IMR-90 (cell line): ENCODE measurements at regions not wholly inside any gene's neighbourhood (a gene's known extent, or its start where the extent isn't known, plus 50 kb on each side); places are given as distances from the start of the nearest gene placed in this dataset.
A peak's percentile ranks its signal among the peaks of the same experiment; 100 is the strongest.

ENCODE experiments used
- ATAC-seq: fragments of 200-7000 bp; cut with Tn5 transposase; 2 replicates; pipeline ENCODE4 v1.9.1; 2020; ENCODE audit warnings: low read depth, mild to moderate bottlenecking, moderate library complexity
- BruUV-seq: library from RNA; stranded (reverse); fragments of 400-500 nt; replicated peaks from 2 replicates; lab custom pipeline; 2021; lab: Mats Ljungman, UMichigan
- CTCF ChIA-PET: fragments of 300-600 bp; formaldehyde crosslinking; extraction: SDS; loops from one replicate; lab custom pipeline; 2021; ENCODE audit warnings: antibody characterized with exemption; lab: Yijun Ruan, JAX
- POLR2A ChIA-PET: fragments of 300-600 bp; sonication (Branson Sonifier 250); formaldehyde crosslinking; loops from one replicate; lab custom pipeline; 2022; ENCODE audit warnings: antibody characterized with exemption; ENCODE audit not compliant: unreplicated experiment; lab: Charles Lee
- DNase-seq: peaks from one replicate; pipeline ENCODE4 v3.0.0; 2013
- H2AFZ ChIP-seq: replicated peaks from 2 replicates; pipeline ENCODE3; 2013; ENCODE audit warnings: low read length, mild to moderate bottlenecking; ENCODE audit not compliant: poor library complexity
- H2AK5ac ChIP-seq: 2 replicates; pipeline ENCODE4 v1.6.1; 2013; ENCODE audit warnings: low read depth, low read length, inconsistent platforms
- H2AK9ac ChIP-seq: replicated peaks from 2 replicates; pipeline ENCODE3; 2013; ENCODE audit warnings: mild to moderate bottlenecking, low read depth, low read length, moderate library complexity; ENCODE audit not compliant: poor library complexity
- H2BK120ac ChIP-seq: 2 replicates; pipeline ENCODE4 v1.6.1; 2013; ENCODE audit warnings: low read depth, low read length, inconsistent platforms
- H2BK15ac ChIP-seq: 3 replicates; pipeline ENCODE4 v1.6.1; 2013; ENCODE audit warnings: low read depth, low read length, inconsistent platforms
- H2BK20ac ChIP-seq: 2 replicates; pipeline ENCODE4 v1.6.1; 2013; ENCODE audit warnings: low read depth, mild to moderate bottlenecking, inconsistent platforms, low read length, moderate library complexity
- H2BK5ac ChIP-seq: 2 replicates; pipeline ENCODE4 v1.6.1; 2013; ENCODE audit warnings: mild to moderate bottlenecking, low read depth, low read length, inconsistent platforms; ENCODE audit not compliant: poor library complexity, severe bottlenecking
- H3K14ac ChIP-seq: replicated peaks from 2 replicates; pipeline ENCODE4 v1.6.1; 2013; ENCODE audit warnings: low read depth, low read length, inconsistent platforms
- H3K18ac ChIP-seq: 2 replicates; pipeline ENCODE4 v1.6.1; 2013; ENCODE audit warnings: low read depth, low read length, control low read depth
- H3K23ac ChIP-seq: 2 replicates; pipeline ENCODE4 v1.6.1; 2013; ENCODE audit warnings: low read depth, low read length, inconsistent platforms
- H3K27ac ChIP-seq: 2 replicates; pipeline ENCODE4 v1.5.1; 2013; ENCODE audit warnings: mild to moderate bottlenecking, control low read depth, low read length; ENCODE audit not compliant: insufficient read depth
- H3K27me3 ChIP-seq: 2 replicates; pipeline ENCODE4 v1.6.1; 2013; ENCODE audit warnings: low read length; ENCODE audit not compliant: control insufficient read depth, insufficient read depth
- H3K36me3 ChIP-seq: 2 replicates; pipeline ENCODE4 v1.6.1; 2013; ENCODE audit warnings: low read length, mixed read lengths; ENCODE audit not compliant: control insufficient read depth, insufficient read depth
- H3K4ac ChIP-seq: 2 replicates; pipeline ENCODE4 v1.6.1; 2013; ENCODE audit warnings: low read depth, low read length, inconsistent platforms
- H3K4me1 ChIP-seq: 2 replicates; pipeline ENCODE4 v1.6.1; 2013; ENCODE audit warnings: low read length, mixed read lengths; ENCODE audit not compliant: control insufficient read depth, insufficient read depth
- H3K4me2 ChIP-seq: 2 replicates; pipeline ENCODE4 v1.6.1; 2013; ENCODE audit warnings: low read depth, mild to moderate bottlenecking, control low read depth, low read length, moderate library complexity
- H3K4me3 ChIP-seq: 2 replicates; pipeline ENCODE4 v1.5.1; 2013; ENCODE audit warnings: low read depth, mild to moderate bottlenecking, control low read depth, low read length, moderate library complexity; ENCODE audit not compliant: insufficient read depth
- H3K56ac ChIP-seq: 2 replicates; pipeline ENCODE4 v1.6.1; 2013; ENCODE audit warnings: low read length, inconsistent platforms; ENCODE audit not compliant: insufficient read depth; ENCODE audit errors: extremely low read depth
- H3K79me1 ChIP-seq, 2 experiments: 2 replicates each; pipeline ENCODE4 v1.6.1; 2013; ENCODE audit warnings: low read length in 2 of 2, inconsistent platforms in 1 of 2, low read depth in 1 of 2
- H3K9ac ChIP-seq: 2 replicates; pipeline ENCODE4 v1.6.1; 2013; ENCODE audit warnings: low read depth, low read length, control low read depth
- H3K9me1 ChIP-seq: 2 replicates; pipeline ENCODE4 v1.6.1; 2013; ENCODE audit warnings: low read length, inconsistent platforms; ENCODE audit not compliant: insufficient read depth
- H3K9me3 ChIP-seq: 2 replicates; pipeline ENCODE4 v1.6.1; 2013; ENCODE audit warnings: low read length; ENCODE audit not compliant: control insufficient read depth, insufficient read depth
- H4K20me1 ChIP-seq: 2 replicates; pipeline ENCODE4 v1.6.1; 2013; ENCODE audit warnings: low read length, inconsistent platforms; ENCODE audit not compliant: insufficient read depth
- H4K5ac ChIP-seq: 2 replicates; pipeline ENCODE4 v1.6.1; 2013; ENCODE audit warnings: mild to moderate bottlenecking, low read depth, low read length, control low read depth
- H4K8ac ChIP-seq, 2 experiments: 2 replicates each; pipeline ENCODE4 v1.6.1; 2013; ENCODE audit warnings: low read depth in 2 of 2, low read length in 2 of 2, control low read depth in 1 of 2, inconsistent platforms in 1 of 2
- H4K91ac ChIP-seq: 2 replicates; pipeline ENCODE4 v1.6.1; 2013; ENCODE audit warnings: low read depth, low read length, inconsistent platforms; ENCODE audit not compliant: insufficient read depth
- BHLHE40 ChIP-seq: fragments of 150-350 bp; IDR thresholded peaks from 2 replicates; pipeline ENCODE4 v1.6.1; 2016; ENCODE audit warnings: mild to moderate bottlenecking, low read depth, low read length
- CHD1 ChIP-seq: IDR thresholded peaks from 2 replicates; pipeline ENCODE4 v1.6.1; 2012; ENCODE audit warnings: low read depth, low read length, improper control_type of control experiment
- FOS ChIP-seq: fragments of 150-350 bp; IDR thresholded peaks from 2 replicates; pipeline ENCODE4 v1.6.1; 2016; ENCODE audit warnings: low read depth, low read length
- MAFK ChIP-seq: IDR thresholded peaks from 2 replicates; pipeline ENCODE4 v1.6.1; 2012; ENCODE audit warnings: low read depth, low read length, improper control_type of control experiment
- MXI1 ChIP-seq: IDR thresholded peaks from 2 replicates; pipeline ENCODE4 v1.6.1; 2012; ENCODE audit warnings: low read depth, mild to moderate bottlenecking, low read length, moderate library complexity, borderline replicate concordance
- NFE2L2 ChIP-seq: fragments of 150-350 bp; IDR thresholded peaks from 2 replicates; pipeline ENCODE4 v1.6.1; 2016; ENCODE audit warnings: low read depth, mild to moderate bottlenecking, low read length
- POLR2A ChIP-seq: IDR thresholded peaks from 2 replicates; pipeline ENCODE4 v1.6.1; 2012; ENCODE audit warnings: mild to moderate bottlenecking, low read depth, low read length
- RAD21 ChIP-seq: IDR thresholded peaks from 2 replicates; pipeline ENCODE4 v1.6.1; 2012; ENCODE audit warnings: low read length, improper control_type of control experiment
- RCOR1 ChIP-seq: IDR thresholded peaks from 2 replicates; pipeline ENCODE4 v1.6.1; 2012; ENCODE audit warnings: mild to moderate bottlenecking, low read length, improper control_type of control experiment; ENCODE audit not compliant: insufficient replicate concordance
- RFX5 ChIP-seq: IDR thresholded peaks from 2 replicates; pipeline ENCODE4 v1.8.0; 2012; ENCODE audit warnings: low read depth, mild to moderate bottlenecking, low read length, moderate library complexity
- SMC3 ChIP-seq: fragments of 150-350 bp; IDR thresholded peaks from 2 replicates; pipeline ENCODE4 v1.6.1; 2016; ENCODE audit warnings: low read depth, mild to moderate bottlenecking, antibody characterized with exemption, low read length, moderate library complexity
- WGBS, 2 experiments: methylation state at CpG; one replicate each; pipeline versions ENCODE4 v1.1.5 to v1.1.7; 2013; ENCODE audit warnings: missing lambda C conversion rate in 2 of 2; ENCODE audit not compliant: insufficient read length in 1 of 2; ENCODE audit errors: extremely low coverage in 2 of 2; 5-methylcytosine and 5-hydroxymethylcytosine counted together
- dilution Hi-C: fragments of 300-500 bp; cut with HindIII; formaldehyde crosslinking; loops from one replicate; pipeline ENCODE4 v1.14.3; 2018; ENCODE audit warnings: low sequenced_read_pairs; ENCODE audit not compliant: unreplicated experiment
- in situ Hi-C: fragments of 300-500 bp; cut with MboI; formaldehyde crosslinking; loops from 3 replicates; pipeline ENCODE4 v1.14.3; 2019; ENCODE audit warnings: low sequenced_read_pairs, inconsistent platforms, mixed read lengths
- intact Hi-C: fragments of 100-400 bp; cut with micrococcal nuclease; formaldehyde crosslinking; loops from 2 replicates; pipeline ENCODE4 v1.10.0; 2022
- TF ChIP-seq, protein P1 (sequence below): conservative IDR thresholded peaks from 2 replicates; pipeline ENCODE4 v1.5.1; 2012; ENCODE audit warnings: mild to moderate bottlenecking, low read depth, low read length, improper control_type of control experiment

DNA sequence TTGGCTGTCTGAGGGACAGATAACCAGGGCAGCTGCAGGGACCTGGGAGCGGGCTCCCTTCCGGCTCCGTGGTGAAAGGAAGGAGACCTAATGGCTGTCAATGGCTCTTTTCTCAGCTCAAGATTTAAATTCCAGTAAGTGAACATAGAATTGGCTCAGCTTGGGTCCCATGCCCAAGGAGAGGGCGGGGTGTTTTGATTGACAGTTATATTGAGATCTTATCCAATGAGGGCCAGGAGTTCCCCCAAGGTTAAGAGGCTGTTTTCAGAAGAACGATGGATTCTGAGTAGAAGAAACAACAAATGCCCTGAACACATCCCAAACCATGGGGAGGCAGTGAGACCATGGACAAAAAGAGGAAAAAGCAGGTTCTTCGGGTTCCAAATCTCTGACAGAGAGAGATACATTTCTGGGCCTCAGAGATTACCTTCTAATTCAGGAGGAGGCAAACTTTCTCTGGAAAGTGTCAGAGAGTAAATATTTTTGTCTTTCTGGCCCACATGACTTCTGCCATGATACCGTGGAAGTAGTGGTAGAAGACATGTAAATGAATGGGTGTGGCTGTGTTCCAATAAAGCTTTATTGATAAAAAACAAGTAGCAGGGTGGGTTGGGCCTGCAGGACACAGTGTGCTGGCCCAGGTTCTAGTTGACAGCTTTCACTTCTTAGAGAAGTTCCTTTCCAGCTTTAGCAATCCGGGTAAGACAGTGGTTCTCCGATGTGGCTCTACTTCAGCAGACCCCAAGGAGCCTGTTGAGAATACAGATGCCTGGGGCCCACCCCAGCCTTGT, 219.6 kb downstream of the RPS24 start (continued):
- TF ChIP-seq, protein P1, sequence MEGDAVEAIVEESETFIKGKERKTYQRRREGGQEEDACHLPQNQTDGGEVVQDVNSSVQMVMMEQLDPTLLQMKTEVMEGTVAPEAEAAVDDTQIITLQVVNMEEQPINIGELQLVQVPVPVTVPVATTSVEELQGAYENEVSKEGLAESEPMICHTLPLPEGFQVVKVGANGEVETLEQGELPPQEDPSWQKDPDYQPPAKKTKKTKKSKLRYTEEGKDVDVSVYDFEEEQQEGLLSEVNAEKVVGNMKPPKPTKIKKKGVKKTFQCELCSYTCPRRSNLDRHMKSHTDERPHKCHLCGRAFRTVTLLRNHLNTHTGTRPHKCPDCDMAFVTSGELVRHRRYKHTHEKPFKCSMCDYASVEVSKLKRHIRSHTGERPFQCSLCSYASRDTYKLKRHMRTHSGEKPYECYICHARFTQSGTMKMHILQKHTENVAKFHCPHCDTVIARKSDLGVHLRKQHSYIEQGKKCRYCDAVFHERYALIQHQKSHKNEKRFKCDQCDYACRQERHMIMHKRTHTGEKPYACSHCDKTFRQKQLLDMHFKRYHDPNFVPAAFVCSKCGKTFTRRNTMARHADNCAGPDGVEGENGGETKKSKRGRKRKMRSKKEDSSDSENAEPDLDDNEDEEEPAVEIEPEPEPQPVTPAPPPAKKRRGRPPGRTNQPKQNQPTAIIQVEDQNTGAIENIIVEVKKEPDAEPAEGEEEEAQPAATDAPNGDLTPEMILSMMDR: no peak

- H3K9ac ChIP-seq: no peak overlapping the region
- H4K20me1 ChIP-seq: no peaks in the 10 kb centered on the region
- peak overlapping the region; percentile 94 for H2BK5ac ChIP-seq
- H2BK15ac ChIP-seq: peak overlapping the region; percentile 94; the same call in 2 of the 3 replicates
- H3K79me1 ChIP-seq: peaks cover 0 to 15% of the 10 kb centered on the region in 2 experiments; a peak in 1 of 4 replicates
- H3K18ac ChIP-seq: peak overlapping the region; percentile 48; the same call in 1 of the 2 replicates
- dilution Hi-C loops (no loop called here), in situ Hi-C loops (no loop called here), intact Hi-C loops (no loop called here)
- no peaks in the 10 kb centered on the region for H3K27me3 ChIP-seq
- H3K36me3 ChIP-seq: no peaks in the 10 kb centered on the region
- peak overlapping the region; percentile 38 for H3K14ac ChIP-seq
- H2AK5ac ChIP-seq: peak overlapping the region; percentile 52
- H3K56ac ChIP-seq: no peak overlapping the region
- DNase-seq (peak; percentile 30), ATAC-seq (no peak)
- H4K91ac ChIP-seq: peak overlapping the region; percentile 76
- no CpG with 5 or more reads among the region's 3 CpGs for WGBS, 2 experiments
- no peak overlapping the region for H3K23ac ChIP-seq
- no TSS peak for BruUV-seq
- H4K5ac ChIP-seq: peak overlapping the region; percentile 4; the same call in 1 of the 2 replicates
- H3K9me3 ChIP-seq: no peaks in the 10 kb centered on the region
- no peak overlapping the region for H3K4me2 ChIP-seq
- ChIA-PET CTCF (no interaction called here), POLR2A (no interaction called here)
- H2BK20ac ChIP-seq: peak overlapping the region; percentile 97
- peaks cover 18% of the 10 kb centered on the region for H3K4me1 ChIP-seq
- H3K9me1 ChIP-seq: peaks cover 27% of the 10 kb centered on the region
- no peak overlapping the region for H2AFZ ChIP-seq
- H3K4ac ChIP-seq: peak overlapping the region; percentile 99
- peak overlapping the region; percentile 98 for H2BK120ac ChIP-seq
- H2AK9ac ChIP-seq: no peak overlapping the region
- peak overlapping the region; percentile 61 to 92; a peak in 2 of 4 replicates for H4K8ac ChIP-seq
- H3K4me3 ChIP-seq: no peak overlapping the region
- H3K27ac ChIP-seq: no peak overlapping the region
- TF ChIP-seq RFX5 (no peak), RCOR1 (no peak), BHLHE40 (no peak), SMC3 (no peak), FOS (no peak), POLR2A (no peak), MAFK (no peak), CHD1 (no peak), RAD21 (no peak), NFE2L2 (no peak), MXI1 (no peak)
- TF ChIP-seq, protein P1: no peak
These were observed 220.3 kb downstream of the RPS24 start for GRCh38 chr10:78254013-78254412.
